RWPE1 (cell line): ENCODE measurements at regions not wholly inside any gene's neighbourhood (a gene's known extent, or its start where the extent isn't known, plus 50 kb on each side); places are given as distances from the start of the nearest gene placed in this dataset.
"Not testable (repeated sequence)": the region's sequence is repeated elsewhere in the genome, so short reads cannot be mapped to it uniquely, and the experiment has no call there.

ENCODE experiments used
- CTCF ChIA-PET: fragments of 350-600 bp; sonication (Branson Sonifier 250); formaldehyde crosslinking; extraction: SDS; loops from one replicate; lab custom pipeline; 2021; lab: Yijun Ruan, JAX
- POLR2A ChIA-PET: fragments of 400-600 bp; formaldehyde crosslinking; extraction: SDS; loops from one replicate; lab custom pipeline; 2020; ENCODE audit warnings: antibody characterized with exemption; ENCODE audit not compliant: low non-redundant PET; lab: Yijun Ruan, JAX
- DNase-seq: peaks from one replicate; pipeline ENCODE4 v3.0.0; 2012; ENCODE audit warnings: low spot score
- H3K27ac ChIP-seq: fragments of 450-650 bp; 2 replicates; pipeline ENCODE4 v1.5.1; 2017
- TF ChIP-seq, protein P1 (sequence below): fragments of 450-650 bp; conservative IDR thresholded peaks from 2 replicates; pipeline ENCODE4 v1.5.1; 2017; ENCODE audit warnings: low read depth, mild to moderate bottlenecking

DNA sequence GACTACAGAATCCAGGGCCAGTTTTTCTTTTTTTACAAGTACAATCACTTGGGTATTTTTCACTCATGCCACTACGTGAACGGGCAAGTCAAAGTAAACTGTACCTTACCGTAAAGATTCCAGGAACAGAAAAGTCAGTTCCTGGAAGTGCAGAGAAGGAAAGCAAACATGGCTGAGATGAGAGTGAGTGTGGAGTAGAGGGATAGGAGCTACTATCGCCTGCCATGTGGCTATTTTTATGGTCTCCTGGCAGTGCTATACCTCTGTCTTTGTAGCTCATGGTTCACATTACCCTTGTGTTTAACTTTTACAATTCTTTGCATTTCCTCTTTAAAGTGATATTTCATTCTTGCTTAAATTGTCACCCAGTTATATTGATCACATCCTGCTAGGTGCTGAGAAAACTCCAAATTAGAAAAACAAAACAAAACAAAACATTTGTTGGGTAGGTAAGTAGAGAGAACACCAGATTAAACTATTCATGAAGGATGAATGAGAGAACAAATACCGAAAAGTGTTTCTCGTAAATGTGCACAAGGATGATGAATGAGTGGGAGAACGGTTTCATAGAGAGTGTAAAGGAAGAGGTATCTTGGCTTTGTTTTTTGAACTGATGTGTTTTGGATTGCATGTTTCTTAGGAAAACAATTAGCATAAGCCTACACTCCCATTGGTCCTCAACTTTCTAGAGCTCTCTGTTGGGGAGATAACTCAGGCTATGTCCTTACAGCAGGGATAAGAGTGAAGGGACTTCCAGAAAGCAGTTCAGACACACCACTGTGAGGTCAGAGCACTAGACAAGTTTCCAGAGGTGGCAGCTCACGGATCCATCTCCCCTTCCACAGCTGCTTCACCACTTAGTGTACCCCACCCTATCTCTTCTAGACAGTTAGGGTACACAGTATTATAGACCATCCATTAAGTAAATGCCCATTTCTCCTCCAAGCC lies 163.7 kb downstream of the IPO8 start:
- CTCF ChIA-PET: no interaction called here
- POLR2A ChIA-PET: no interaction called here
- no peak overlapping the region for H3K27ac ChIP-seq

DNA sequence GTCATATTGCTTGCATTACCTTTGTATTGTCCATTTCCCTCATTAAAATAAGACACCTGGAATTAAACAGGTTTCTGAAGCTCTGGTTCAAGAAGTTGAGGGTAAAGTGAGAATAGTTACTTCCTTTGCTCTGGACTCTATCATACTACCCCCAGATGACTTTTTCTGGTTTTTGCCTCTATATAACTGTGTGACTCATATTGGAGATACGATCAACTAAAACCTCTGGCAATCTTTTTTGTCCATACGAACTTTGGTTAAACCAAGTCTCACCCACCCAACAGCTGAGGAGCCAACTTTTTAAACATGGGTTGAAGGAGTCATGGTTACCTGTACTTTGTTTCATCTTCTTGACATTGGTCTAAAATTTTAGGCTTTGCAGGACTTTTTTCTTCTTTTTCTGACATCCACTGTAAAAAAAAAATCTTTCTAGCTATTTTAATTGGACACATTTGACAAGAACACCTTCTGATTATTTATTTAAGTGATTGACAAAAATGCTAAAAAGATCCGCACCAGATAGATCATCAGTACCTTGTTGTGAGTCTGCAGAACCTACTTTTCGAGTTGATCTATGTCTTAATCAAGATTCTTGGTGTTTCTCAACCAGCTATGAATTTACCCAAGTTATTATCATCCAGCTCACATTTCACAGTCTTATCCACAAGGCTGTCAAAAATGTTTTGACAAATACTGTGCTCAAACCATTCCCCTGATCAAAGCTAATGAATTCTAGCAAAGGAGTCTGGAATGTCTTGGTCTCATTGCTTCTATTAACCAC lies 166.0 kb downstream of the IPO8 start:
- TF ChIP-seq, protein P1, sequence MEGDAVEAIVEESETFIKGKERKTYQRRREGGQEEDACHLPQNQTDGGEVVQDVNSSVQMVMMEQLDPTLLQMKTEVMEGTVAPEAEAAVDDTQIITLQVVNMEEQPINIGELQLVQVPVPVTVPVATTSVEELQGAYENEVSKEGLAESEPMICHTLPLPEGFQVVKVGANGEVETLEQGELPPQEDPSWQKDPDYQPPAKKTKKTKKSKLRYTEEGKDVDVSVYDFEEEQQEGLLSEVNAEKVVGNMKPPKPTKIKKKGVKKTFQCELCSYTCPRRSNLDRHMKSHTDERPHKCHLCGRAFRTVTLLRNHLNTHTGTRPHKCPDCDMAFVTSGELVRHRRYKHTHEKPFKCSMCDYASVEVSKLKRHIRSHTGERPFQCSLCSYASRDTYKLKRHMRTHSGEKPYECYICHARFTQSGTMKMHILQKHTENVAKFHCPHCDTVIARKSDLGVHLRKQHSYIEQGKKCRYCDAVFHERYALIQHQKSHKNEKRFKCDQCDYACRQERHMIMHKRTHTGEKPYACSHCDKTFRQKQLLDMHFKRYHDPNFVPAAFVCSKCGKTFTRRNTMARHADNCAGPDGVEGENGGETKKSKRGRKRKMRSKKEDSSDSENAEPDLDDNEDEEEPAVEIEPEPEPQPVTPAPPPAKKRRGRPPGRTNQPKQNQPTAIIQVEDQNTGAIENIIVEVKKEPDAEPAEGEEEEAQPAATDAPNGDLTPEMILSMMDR: no peak
- no peak for DNase-seq
- CTCF ChIA-PET: interaction anchor here (0.6 kb wide), 1 partner anchor 114 kb away, joined by 3 read pairs; no protein-coding TSS in a partner anchor
- no peak overlapping the region for H3K27ac ChIP-seq
- POLR2A ChIA-PET: no interaction called here

More for the DNA sequence above, 163.7 kb downstream of the IPO8 start:
- no peak for DNase-seq
- TF ChIP-seq, protein P1: no peak

DNA sequence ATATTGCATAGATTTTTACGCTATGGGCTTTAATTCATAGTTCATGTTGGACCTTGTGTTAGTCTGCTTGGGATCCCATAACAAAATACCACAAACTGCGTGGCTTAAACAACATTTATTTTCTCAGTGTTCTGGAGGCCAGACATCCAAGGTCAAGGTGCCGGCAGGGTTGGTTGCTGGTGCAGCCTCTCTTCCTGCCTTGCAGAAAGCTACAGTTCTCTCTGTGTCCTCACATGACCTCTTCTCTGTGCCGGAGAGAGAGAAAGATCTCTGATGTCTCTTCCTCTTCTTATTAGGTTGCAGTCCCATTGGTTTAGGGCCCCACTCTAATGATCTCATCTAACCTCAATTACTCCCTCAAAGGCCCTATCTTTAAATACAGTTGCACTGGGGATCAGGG lies 170.5 kb downstream of the IPO8 start:
- no peak for DNase-seq
- ChIA-PET POLR2A (no interaction called here), CTCF (no interaction called here)
- no peak overlapping the region for H3K27ac ChIP-seq
- TF ChIP-seq, protein P1: no peak

DNA sequence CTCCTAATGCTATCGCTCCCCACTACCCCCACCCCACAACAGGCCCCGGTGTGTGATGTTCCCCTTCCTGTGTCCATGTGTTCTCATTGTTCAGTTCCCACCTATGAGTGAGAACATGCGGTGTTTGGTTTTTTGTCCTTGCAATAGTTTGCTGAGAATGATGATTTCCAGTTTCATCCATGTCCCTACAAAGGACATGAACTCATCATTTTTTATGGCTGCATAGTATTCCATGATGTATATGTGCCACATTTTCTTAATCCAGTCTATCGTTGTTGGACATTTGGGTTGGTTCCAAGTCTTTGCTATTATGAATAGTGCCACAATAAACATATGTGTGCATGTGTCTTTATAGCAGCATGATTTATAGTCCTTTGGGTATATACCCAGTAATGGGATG lies 175.4 kb downstream of the IPO8 start:
- POLR2A ChIA-PET, DNase-seq, H3K27ac ChIP-seq, CTCF ChIA-PET: not testable (repeated sequence)

DNA sequence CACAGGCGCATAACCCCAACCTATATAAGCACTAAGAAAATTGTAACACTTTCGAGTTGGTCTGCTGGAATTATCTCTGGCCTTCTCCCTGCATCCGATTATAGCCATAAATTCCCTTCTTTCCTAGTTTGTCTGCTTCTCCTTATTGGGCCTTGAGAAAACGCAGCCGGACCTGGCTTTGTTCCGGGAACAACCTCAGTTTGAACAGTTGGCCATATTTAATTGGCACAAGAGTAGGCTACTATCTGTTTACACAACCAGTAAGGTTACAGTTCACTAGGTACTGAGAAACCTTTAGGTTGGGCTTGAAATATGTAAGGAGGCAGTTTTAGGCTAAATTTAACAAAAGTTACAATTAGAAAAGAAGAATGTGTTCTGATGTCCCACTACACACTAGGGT lies 176.1 kb downstream of the IPO8 start:
- H3K27ac ChIP-seq: no peak overlapping the region
- CTCF ChIA-PET: interaction anchor here (0.6 kb wide), 1 partner anchor 154 kb away, joined by 3 read pairs; no protein-coding TSS in a partner anchor
- POLR2A ChIA-PET: no interaction called here
- TF ChIP-seq, protein P1: no peak
- DNase-seq: no peak

DNA sequence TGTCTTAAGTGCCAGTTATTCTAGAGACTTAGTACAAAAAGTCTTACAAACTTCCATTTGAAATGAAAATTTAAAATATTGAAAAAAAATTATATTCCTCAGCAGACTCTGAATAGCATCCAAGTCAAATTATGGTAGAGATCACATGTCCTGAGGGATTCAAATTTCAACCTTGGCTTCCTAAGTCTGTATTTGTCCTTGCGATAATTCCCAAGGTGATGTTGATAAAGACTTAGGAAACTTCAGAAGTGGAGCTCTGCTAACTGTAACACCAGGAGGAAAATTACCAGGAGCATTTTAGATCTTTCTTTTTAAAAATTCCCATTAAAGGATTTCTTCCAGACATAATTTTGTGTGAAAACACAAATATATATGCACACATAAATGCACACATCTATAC lies 178.3 kb downstream of the IPO8 start:
- TF ChIP-seq, protein P1: no peak
- CTCF ChIA-PET: interaction anchor here (0.6 kb wide), 1 partner anchor 21 kb away, joined by 5 read pairs; no protein-coding TSS in a partner anchor
- POLR2A ChIA-PET: no interaction called here

More for the DNA sequence above, 178.3 kb downstream of the IPO8 start:
- DNase-seq: no peak
- no peak overlapping the region for H3K27ac ChIP-seq
